ENCODE measurements at regions not wholly inside any gene's neighbourhood (a gene's known extent, or its start where the extent isn't known, plus 50 kb on each side); places are given as distances from the start of the nearest gene placed in this dataset.

DNA sequence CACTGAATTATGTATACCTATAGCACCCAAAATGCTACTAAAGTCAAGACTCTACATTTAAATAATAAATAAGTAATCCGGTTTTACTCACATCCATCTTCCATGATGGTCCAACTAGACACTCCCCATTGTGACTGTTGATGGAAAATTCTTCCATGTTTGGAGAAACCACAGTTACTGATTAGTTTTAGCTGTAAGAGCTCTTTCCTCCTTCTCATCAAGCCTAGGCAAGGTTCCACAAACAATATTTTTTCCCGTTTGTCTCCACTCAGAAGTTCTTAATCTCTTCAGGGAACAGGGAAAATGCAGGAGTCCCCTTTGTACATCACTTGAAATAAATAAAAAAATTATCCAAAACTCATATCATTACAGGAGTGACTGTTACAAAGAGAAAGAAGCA is 70.7 kb upstream of the EDNRB start:
- no peak for DNase-seq

DNA sequence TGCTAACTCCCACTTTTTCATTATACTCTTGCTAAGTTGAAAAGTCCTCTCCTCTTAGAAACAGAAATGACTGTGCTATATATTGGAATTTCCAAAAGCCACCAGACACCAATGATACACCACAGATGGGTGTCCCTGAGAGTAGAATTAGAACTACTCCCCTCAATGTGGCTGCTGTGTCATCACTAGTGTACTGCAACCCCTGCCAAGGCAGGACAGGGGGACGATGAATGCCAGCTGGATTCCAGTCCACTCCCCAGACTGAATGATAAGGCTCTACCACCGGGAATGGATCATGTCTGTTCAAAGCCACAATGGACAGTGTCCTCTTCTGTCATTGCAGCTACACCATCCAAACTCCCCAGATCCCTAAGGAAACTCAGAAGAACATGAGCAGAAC is 69.7 kb upstream of the EDNRB start:
- DNase-seq: no peak

DNA sequence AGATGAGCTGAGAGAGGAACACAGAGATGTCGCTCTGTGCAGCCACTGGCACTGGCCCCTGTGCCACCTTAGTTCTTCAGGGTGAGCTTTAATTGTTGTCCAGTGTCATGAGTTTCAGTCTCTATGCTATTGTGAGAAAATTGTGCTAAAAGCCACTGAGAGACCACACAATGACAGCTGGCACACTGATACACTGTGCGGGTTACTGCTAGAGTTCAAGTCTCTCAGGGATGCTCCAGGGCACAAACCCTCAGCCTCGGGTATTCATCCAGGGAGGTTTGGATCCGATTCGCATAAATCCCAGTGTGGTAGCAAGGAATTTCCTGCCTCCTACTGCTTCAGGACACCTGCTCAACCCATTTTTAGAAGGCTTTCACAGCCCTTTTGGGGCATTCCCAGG is 68.1 kb upstream of the EDNRB start:
- no peak for DNase-seq

DNA sequence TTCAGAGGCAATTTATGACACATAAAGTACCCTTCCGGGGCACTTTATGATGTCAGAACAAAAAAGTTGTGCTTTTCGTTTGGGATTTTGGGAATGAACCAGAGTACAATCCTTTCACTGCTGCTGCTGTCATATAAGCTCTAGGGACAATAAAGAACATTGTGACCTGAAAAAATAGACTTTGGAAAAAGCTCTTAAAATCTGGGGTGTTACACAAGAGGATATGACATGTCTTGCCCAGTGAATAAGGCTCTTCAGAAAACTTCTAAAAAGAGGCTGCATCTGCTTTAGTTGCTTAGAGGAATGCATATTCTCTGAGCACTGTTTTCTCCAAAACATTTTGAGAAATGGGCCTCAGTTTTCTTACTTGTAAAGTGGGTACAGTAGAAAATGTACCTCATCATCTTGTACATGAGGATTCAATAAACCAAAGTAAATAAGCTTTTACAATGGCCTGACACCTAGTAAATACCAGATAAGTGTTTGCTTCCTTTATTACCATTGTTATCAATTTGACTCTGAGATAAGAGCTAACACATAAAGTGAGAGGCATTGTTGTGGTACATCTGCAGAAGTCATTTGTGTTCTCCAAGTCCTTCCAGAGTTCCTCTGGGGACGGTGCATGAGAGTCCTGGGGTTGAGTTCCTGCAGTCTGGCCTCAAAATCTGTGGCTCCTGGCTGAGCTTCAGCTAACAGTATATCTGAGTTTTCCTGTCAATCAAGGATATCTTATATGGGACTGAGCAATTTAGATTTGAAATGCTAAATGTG is 67.4 kb upstream of the EDNRB start:
- no peak for DNase-seq

DNA sequence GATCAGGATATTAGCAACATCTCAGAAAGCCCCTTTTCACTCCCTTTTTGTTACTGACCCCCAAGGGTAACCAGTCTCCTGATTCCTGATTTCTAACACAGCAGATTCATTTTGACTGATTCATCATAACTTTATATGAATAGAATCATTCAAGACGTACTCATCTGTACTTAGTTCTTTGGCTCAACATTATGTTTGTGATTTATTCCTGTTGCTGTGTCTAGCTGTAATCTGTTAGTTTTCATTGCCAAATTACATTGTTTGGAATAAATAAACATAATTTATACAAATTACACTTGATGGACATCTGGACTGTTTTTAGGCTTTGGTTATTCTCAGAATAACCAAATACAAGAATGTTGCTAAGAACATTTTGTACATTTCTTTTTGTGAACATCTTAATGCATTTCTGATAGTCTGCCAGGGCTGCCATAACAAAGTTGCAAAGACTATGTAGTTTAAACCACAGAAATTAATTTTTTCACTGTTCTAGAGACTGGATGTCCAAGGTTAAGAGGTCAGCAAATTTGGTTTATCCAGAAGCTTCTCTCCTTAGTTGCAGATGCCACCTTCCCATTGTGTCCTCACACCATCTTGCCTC is 62.8 kb upstream of the EDNRB start:
- DNase-seq: no peak

DNA sequence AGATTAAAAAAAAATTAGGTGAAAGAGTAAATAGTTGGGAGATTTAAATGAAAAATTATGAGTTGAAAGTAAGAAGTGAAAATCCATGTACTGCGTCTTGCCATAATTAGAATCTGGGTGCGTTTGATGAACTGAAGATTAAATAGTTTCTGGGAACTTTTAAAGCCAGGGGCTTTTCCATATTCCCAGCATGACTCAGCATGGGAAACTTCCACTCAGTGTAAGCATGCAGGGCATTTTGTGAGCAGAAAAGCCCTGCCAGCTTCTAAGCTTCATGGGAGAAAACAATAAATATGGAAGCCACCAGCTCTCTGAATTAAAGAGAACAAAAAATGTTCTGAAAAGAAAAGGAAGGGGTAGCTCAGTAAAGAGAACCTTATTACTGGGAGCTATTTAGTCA is 62.0 kb upstream of the EDNRB start:
- no peak for DNase-seq

DNA sequence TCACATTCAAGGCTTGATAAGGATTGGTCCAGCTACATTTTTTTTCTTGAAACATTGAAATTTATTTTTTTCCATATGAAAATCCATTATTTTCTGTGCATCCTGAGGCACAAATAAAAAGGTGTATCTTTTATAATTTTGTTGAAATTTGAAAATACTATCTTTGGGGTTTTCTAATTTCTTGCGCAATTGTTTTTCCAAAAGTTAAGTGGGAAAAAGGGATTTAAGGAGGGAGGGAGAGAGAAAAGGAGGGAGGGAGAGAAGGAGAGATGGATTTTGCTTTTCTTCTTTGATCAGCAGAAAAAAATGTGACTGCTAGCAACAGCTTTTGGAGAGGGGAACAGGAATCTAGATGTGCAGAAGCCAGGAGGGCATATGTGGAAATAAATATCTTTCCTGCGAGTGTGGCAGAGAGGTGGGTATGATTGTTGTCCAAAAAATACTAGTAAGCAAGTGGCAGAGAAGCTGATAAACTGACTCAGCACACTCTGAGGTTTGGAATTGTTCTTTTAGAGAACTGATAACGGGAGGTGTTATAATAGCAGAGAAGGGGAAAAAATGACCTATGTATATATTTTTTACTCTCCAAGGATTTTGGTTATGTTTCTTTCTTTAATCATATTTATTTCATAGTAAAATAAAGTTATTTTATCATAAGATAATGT is 61.2 kb upstream of the EDNRB start:
- DNase-seq: no peak

DNA sequence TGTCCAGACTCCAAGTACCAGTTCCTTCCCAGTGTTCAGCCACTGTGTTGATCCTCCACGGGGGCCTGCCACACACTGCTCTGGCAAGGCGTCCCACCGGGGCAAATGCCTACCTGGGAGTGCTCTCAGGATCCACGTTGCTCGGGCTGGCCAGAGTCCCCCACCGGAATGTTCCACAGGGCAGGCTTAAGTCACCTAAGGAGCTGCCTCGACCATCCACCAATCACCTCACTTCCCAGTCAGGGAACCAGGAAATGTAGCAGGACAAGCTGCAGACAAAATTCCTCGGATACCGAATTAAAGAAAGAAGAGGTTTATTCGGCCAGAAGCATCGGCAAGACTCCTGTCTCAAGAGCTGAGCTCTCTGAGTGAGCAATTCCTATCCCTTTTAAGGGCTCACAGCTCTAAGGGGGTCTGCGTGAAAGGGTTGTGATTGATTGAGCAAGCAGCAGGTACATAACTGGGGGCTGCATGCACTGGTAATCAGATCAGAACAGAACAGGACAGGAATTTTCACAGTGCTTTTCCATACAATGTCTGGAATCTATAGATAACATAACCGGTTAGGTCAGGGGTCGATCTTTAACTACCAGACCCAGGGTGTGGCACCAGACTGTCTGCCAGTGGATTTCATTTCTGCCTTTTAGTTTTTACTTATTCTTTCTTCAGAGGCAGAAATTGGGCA is 56.9 kb upstream of the EDNRB start:
- no peak for DNase-seq

DNA sequence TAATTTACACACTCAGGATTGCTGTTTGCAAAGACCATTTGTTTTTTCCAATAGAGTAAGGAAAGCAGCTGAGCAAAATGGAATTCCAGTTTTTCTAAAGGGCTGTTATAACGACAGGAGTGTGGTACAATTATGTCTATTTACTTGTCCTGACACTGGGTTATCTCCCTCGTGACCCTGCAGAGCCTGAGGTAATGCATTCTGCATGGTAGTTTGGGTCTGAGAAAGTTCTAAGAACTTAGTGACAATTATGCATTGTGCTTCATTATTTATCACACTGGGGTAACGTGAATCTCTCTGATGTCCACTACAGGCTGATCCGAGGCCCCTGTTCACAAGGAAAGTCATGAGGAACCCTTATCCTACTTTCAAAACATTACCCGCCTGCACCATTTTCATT is 50.7 kb upstream of the EDNRB start:
- no peak for DNase-seq
